ENCODE measurements at regions not wholly inside any gene's neighbourhood (a gene's known extent, or its start where the extent isn't known, plus 50 kb on each side); places are given as distances from the start of the nearest gene placed in this dataset.

DNA sequence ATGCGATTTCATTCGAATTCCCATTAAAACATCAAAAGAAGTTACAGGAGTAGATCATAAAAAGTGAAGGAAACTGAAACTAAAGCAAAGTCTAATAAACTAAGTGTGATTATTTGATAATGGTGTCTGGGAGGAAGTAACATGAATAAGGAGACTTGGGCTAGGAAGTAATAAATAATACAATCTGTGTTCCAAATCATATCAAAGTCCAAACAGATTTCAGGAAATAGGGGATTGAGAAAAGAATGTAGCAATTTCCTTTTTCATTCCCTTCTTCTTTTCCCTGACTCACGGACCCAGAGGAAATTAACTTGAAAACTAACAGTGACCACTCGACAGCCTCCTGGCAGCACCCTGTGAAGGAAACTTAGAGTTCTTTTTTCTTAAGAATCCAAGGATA is 758.4 kb upstream of the GCFC2 start:
- TF ChIP-seq, protein P1, sequence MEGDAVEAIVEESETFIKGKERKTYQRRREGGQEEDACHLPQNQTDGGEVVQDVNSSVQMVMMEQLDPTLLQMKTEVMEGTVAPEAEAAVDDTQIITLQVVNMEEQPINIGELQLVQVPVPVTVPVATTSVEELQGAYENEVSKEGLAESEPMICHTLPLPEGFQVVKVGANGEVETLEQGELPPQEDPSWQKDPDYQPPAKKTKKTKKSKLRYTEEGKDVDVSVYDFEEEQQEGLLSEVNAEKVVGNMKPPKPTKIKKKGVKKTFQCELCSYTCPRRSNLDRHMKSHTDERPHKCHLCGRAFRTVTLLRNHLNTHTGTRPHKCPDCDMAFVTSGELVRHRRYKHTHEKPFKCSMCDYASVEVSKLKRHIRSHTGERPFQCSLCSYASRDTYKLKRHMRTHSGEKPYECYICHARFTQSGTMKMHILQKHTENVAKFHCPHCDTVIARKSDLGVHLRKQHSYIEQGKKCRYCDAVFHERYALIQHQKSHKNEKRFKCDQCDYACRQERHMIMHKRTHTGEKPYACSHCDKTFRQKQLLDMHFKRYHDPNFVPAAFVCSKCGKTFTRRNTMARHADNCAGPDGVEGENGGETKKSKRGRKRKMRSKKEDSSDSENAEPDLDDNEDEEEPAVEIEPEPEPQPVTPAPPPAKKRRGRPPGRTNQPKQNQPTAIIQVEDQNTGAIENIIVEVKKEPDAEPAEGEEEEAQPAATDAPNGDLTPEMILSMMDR (conservative IDR thresholded peaks at IDR 0.05; ENCODE audit: low read depth, low read length): no peak
- TF ChIP-seq EZH2 (IDR thresholded peaks at IDR 0.05; ENCODE audit: low read length, unreplicated experiment): no peak
